ENCODE measurements at regions not wholly inside any gene's neighbourhood (a gene's known extent, or its start where the extent isn't known, plus 50 kb on each side); places are given as distances from the start of the nearest gene placed in this dataset.

GRCh38 chr1:104593413-104594187 lies 843.9 kb downstream of the AMY1C start:
- TF ChIP-seq TAF1 (IDR thresholded peaks at IDR 0.05; ENCODE audit: borderline replicate concordance, low read depth, low read length) (no peak), POLR2A (IDR thresholded peaks at IDR 0.05; ENCODE audit: low read depth, low read length) (no peak), POLR2AphosphoS5 (IDR thresholded peaks at IDR 0.05; ENCODE audit: low read depth, low read length) (no peak)
